NCI-H1694 (cell line): ENCODE measurements at regions not wholly inside any gene's neighbourhood (a gene's known extent, or its start where the extent isn't known, plus 50 kb on each side); places are given as distances from the start of the nearest gene placed in this dataset.
"Not testable (repeated sequence)": the region's sequence is repeated elsewhere in the genome, so short reads cannot be mapped to it uniquely, and the experiment has no call there.

Experiments used
- DNase-seq: peaks from one replicate; lab custom pipeline; 2025; lab: John Stamatoyannopoulos, UW

GRCh38 chr7:136325027-136325426, 347.9 kb upstream of the MTPN start:
- no peak for DNase-seq

GRCh38 chr7:136324073-136324704, 347.0 kb upstream of the MTPN start:
- DNase-seq: no peak

DNA sequence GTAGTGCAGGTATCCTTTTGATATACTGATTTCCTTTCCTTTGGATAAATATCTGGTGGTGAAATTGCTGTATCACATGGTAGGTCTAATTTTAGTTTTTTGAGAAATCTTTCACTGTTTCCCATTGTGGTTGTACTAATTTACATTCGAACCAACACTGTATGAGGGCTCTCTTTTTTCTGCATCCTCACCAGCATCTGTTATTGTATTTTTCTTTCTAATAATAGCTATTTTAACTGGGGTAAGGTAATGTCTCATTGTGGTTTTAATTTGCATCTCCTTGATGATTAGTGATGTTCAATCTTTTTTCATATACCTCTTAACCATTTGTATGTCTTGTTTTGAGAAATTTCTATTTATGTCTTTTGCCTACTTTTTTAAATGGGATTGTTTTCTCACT, 335.4 kb upstream of the MTPN start:
- DNase-seq: no peak

DNA sequence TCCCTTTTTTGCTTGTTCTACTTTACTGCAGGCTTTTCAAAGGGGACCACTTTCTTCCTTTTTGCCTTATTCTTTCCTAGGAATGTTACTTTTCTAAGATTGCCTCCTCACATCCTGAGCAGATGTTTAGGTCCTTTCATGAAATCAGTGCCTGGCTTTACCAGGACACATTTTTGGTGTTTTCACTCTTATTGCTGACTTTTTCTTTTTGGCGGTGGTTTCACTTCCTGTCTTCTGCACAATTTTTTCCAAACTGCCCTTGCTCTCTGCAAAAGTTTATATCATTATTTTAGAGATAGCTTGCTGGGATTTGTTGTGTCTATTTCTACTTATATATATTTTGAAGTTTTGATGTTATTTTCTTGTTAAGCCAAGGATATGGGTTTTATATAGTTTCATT, 332.2 kb upstream of the MTPN start:
- no peak for DNase-seq

DNA sequence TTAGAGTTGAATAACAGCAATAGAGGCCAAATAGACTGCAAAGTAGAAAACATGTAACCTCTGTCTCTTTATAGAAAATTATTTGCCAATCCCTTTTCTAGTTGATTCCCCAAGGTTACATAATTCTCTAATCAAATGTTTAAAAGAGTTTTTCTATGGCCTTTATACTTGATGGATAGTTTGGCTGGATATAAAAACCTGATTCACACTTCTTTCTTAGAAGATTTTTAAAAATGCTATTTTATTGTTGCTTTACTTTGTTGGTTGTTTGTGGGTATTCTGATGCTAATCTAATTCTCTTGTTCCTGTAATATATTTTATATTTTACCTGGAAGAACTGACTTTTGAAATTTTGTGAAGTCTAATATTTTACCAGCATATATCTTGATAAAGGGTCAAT, 331.1 kb upstream of the MTPN start:
- no peak for DNase-seq

DNA sequence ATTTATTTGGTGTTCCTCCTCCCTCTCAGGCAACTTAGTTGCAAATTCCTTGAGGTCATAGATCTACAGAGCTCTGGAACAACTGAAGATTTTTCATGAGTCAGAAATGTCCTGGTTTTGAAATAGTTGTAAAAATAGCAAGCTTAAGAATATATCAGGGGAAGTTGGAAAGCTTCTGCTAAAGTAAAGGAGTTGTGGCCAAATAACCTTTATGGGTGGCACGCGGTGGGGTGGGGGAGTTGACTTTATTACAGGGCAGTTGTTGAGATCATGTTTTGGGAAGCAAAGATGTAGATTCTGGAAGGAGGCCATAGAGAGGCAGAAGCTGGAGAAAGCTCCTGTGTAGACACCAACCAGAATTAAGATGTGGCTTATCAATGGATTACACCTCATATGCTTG, 326.0 kb upstream of the MTPN start:
- DNase-seq: no peak

- no peak for DNase-seq
Measured at GRCh38 chr7:136302049-136302448, 324.9 kb upstream of the MTPN start.

GRCh38 chr7:136294977-136295376, 317.8 kb upstream of the MTPN start:
- DNase-seq: no peak

GRCh38 chr7:136293841-136294391, 316.8 kb upstream of the MTPN start:
- no peak for DNase-seq

DNA sequence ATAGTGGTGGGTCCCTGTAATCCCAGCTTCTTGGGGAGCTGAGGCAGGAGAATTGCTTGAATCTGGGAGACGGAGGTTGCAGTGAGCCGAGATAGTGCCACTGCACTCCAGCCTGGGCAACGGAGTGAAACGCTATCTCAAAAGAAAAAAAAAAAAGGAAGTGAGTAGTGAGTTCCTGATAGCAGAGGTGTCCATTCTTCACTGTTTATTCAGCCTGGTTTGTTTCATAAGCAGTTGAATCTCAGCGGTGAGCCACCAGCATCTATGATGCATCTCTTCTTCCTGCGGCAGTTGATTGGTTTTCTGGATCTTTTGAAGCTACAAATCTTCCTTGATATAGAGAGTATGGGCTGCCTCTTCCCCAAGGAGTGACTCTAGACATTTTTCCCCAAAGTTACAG, 316.1 kb upstream of the MTPN start:
- DNase-seq: no peak

DNA sequence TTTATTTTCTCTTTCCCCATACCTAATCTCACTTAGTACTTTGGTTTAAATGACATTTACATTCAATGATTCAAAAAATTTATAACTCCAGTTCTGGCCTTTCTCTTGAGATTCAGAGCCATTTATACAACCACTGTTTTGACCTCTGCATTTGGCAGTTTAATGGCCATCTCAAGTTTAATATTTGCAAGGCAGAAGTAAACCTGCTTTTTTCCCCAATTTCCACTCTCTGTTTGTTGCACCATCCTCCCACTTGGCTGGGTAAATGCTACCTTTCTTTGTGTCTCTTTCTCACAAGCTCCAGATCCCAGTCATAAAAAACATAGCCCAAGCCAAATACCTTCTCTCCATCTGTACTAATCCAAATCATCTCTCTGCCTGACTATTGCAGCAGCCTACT, 315.2 kb upstream of the MTPN start:
- DNase-seq: no peak

- DNase-seq: no peak
Measured at GRCh38 chr7:136290351-136290750, 313.2 kb upstream of the MTPN start.

DNA sequence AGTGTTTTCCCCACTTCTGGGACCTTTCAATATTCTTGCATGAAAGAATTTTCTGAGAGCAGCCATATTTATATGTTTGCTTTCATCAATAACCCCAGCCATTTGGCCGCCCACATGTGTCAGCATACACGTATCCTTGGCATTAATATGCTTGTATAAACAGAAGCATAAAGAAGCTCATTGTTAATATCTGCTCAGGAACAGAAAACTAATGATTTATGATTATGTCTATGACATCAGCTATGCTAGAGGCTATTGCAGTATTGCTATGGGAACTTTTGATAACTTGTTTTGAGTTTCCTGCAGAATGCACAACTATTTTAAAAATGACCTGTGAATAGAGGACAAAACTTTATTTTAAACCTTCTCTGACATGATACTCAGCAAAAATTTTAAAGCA, 300.9 kb upstream of the MTPN start:
- DNase-seq: no peak

DNA sequence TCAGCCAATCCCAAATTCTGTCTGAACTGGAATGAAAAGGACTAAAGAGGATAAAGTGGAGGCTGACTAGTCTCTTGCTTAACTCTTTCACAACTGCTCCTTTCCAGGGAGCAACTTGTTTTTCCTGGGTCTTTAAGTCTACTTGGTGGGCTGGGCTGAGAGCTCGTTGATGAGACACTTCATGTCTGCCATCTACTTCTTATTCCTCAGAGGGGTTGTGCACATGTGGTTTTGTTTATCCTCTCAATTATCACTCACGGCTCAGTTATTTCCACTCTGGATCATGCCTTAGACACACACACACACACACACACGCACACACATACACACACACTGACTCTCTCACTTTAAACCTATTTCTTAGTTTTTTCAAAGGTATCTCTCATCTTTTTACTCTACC, 298.6 kb upstream of the MTPN start:
- no peak for DNase-seq

DNA sequence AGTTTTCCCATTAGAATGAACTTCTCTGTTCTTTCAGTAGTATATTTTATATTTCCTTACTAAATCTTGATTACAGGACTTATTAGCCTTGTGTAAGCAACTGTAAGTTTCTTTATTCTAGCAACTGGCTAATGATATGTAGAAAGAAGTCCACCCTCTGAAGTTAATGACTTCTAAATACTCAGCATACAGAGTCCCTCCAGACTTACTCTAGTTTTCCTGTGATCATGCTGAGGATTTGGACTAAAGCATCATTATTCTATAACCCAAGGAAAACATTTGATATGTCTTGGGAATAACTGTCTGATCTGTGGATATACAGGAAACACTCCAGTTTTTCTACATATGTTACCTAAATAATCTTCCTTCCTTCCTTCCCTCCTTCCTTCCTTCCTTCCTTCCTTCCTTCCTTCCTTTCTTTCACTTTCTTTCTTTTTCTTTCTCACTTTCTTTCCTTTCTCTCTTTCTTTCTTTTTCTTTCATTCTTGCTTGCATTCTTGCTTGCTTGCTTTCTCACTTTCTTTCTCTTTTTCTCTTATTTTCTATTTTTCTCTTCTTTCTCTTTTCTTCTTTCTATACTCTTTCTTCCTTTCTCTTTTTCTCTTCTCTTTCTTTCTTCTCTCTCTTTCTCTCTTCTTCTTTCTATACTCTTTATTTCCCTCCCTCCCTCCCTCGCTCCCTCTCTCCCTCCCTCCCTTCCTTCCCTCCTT, 297.6 kb upstream of the MTPN start:
- no peak for DNase-seq

GRCh38 chr7:136272934-136273333, 295.8 kb upstream of the MTPN start:
- DNase-seq: no peak

GRCh38 chr7:136267822-136268221, 290.7 kb upstream of the MTPN start:
- no peak for DNase-seq

DNA sequence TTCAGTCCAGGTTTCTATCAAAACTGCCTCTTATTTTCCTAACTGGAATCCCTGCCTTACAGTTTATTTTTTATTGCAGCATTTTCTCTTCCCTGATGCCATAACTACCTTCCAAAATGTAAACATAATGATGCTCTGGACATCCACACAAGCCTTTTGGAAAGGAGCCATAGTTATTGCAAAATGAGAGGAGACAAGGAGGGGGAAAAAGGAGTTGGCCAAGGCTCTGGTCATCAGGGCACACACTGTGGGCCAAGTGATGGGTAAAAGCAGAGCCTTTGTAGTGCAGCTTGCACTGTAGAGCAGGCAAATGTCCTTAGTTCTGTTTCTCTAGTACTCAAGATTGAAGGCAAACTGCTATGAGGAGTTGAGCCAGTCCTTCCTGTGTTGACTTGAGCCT, 289.3 kb upstream of the MTPN start:
- no peak for DNase-seq

GRCh38 chr7:136264304-136264703, 287.1 kb upstream of the MTPN start:
- not testable (repeated sequence) for DNase-seq

DNA sequence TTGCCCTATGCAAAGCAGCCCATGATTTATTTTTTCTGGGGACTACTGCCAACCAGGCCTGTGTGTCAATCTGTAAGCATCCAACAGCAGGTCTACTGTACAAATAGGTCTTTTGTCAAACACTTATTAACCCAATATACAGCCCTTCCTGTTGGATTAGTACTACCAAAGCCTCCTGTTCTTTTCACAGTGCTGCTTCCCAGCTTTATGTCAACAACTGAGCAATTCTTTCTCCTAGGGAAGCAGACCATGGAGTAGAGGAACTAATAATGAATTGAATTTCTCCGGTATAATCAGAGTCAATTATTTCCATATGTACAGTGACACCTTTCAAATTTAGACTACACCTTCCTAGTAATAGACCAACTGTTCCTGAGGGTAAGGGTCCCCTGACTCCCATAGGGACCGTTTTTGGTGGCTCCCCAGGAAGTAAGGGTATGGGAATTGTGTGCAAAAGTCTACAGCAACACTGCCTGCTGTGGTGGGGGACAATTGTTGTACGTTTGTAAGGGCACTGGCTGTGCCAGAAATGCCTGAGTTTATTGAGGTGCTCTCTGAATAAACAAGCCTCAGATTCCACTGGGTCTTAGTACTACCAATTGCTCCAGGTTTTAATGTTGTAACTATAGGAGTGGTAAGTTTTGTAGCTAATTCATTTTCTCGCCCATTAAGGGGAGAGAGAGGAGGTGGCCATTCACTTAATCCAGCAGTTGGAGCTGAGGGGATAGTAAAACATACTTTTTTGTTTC, 286.1 kb upstream of the MTPN start:
- not testable (repeated sequence) for DNase-seq

GRCh38 chr7:136260591-136260990, 283.4 kb upstream of the MTPN start:
- DNase-seq: not testable (repeated sequence)

DNA sequence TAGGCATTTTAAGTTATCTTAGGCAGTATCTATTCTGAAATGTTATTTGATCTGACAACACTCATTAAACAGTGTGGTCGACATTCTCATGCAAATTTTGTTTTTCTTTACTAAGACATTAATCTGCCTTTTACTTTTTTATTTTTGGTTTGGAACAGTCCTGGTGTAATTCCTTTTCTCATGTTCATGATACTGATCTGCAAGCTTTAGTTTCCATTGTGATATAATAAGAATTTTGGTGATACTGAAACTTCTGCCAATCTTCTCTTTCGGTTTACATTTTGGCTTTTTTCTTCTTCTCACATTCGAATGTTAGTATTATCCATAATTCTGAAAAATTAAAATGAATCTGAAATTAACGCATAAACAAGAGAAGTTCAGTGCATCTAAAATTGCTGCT, 281.9 kb upstream of the MTPN start:
- no peak for DNase-seq

- DNase-seq: no peak
Measured at GRCh38 chr7:136256491-136256890, 279.3 kb upstream of the MTPN start.
